GM12892 (cell line): ENCODE measurements at regions not wholly inside any gene's neighbourhood (a gene's known extent, or its start where the extent isn't known, plus 50 kb on each side); places are given as distances from the start of the nearest gene placed in this dataset.

Experiments used
- DNase-seq: peaks from one replicate; pipeline ENCODE4 v3.0.0; 2011; ENCODE audit not compliant: insufficient read length
- FAIRE-seq: peaks from 2 replicates; lab custom pipeline; 2011; peaks lifted over from hg19 to GRCh38; lab: Jason Lieb, UNC
- POLR2A ChIP-seq: IDR thresholded peaks from 2 replicates; pipeline ENCODE4 v1.6.1; 2011; ENCODE audit warnings: low read depth, low read length, control low read depth
- POLR2AphosphoS5 ChIP-seq: IDR thresholded peaks from 2 replicates; pipeline ENCODE4 v1.6.1; 2011; ENCODE audit warnings: low read depth, low read length, control low read depth
- TAF1 ChIP-seq: IDR thresholded peaks from 2 replicates; pipeline ENCODE4 v1.6.1; 2011; ENCODE audit warnings: low read depth, mild to moderate bottlenecking, control low read depth, low read length, borderline replicate concordance

GRCh38 chr7:138369797-138370196 lies 90.3 kb upstream of the TRIM24 start:
- DNase-seq (no peak), FAIRE-seq (no peak)
- TF ChIP-seq TAF1: no peak
- TF ChIP-seq POLR2AphosphoS5: no peak
- TF ChIP-seq POLR2A: no peak

- TF ChIP-seq POLR2AphosphoS5 (no peak), TAF1 (no peak), POLR2A (no peak)
- FAIRE-seq (no peak), DNase-seq (no peak)
These were observed 89.1 kb upstream of the TRIM24 start for GRCh38 chr7:138370956-138371355.

- DNase-seq (no peak), FAIRE-seq (no peak)
- TF ChIP-seq TAF1: no peak
- TF ChIP-seq POLR2AphosphoS5: no peak
- TF ChIP-seq POLR2A: no peak
These were observed 85.9 kb upstream of the TRIM24 start for GRCh38 chr7:138374119-138374693.

DNA sequence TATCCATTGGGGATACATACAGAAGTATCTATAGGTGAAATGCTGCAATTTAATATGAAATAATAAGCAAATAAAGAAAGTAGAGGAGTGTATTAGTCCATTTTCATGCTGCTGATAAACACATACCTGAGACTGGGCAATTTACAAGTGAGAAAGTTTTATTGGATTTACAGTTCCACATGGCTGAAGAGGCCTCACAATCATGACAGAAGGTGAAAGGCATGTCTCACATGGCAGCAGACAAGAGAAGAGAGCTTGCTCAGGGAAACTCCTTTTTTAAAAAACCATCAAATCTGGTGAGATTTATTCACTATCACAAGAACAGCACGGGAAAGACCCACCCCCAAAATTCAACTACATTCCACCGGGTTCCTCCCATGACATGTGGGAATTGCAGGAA lies 82.8 kb upstream of the TRIM24 start:
- DNase-seq (no peak), FAIRE-seq (no peak)
- TF ChIP-seq TAF1 (no peak), POLR2A (no peak), POLR2AphosphoS5 (no peak)

GRCh38 chr7:138378741-138379559 lies 81.1 kb upstream of the TRIM24 start:
- TF ChIP-seq POLR2AphosphoS5 (no peak), TAF1 (no peak), POLR2A (no peak)
- DNase-seq (no peak), FAIRE-seq (no peak)

DNA sequence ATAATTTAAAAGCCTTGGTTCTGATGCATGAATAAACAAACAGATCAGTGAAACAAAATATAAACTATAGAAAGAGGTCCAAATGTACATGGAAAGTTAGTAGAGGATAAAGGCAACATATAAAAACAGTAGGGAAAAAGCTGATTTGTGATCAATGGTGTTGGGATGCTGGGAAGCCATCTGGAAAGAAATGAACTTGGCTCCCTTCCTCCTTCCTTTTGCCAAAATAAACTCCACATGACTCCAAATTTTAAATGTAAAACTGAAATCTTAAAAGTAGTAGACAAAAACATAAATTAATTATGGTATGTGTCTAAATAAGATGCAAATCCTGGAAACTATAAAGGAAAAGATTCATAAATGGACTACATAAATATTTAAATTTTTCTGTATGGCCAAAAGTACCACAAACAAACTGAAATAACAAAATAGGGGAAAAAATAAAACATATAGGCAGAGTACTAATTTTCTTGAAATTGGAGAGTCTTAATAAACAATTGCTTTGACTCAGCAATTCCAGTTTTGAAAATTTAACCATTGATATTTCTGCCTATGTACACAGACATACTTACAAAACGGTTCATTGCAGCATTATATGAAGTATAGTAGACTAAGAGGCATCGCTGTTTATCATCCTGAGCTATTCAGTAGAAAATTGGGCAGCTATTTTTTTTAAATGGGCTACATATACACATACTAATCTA lies 77.0 kb upstream of the TRIM24 start:
- FAIRE-seq (no peak), DNase-seq (no peak)
- TF ChIP-seq POLR2AphosphoS5: no peak
- TF ChIP-seq TAF1: no peak
- TF ChIP-seq POLR2A: no peak

DNA sequence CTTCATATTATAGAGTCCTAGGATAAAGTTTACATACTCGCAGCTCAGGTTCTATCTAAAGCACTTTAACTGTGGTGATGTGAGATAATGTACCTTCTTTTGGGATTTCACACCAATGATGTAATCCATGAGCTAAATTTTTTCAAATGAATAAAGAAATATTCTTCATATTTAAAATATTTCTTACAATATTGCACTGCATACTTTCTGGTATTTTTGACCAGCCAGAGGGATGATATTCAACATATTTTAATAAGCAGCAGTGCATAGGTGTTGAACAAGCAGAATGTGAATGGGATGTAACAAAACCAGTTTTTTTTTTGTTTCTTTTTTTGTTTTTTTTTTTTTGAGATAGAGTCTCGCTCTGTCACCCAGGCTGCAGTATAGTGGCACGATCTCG lies 73.2 kb upstream of the TRIM24 start:
- no peak for DNase-seq
- FAIRE-seq: no peak
- no peak for TF ChIP-seq POLR2A
- TF ChIP-seq TAF1: no peak
- TF ChIP-seq POLR2AphosphoS5: no peak

DNA sequence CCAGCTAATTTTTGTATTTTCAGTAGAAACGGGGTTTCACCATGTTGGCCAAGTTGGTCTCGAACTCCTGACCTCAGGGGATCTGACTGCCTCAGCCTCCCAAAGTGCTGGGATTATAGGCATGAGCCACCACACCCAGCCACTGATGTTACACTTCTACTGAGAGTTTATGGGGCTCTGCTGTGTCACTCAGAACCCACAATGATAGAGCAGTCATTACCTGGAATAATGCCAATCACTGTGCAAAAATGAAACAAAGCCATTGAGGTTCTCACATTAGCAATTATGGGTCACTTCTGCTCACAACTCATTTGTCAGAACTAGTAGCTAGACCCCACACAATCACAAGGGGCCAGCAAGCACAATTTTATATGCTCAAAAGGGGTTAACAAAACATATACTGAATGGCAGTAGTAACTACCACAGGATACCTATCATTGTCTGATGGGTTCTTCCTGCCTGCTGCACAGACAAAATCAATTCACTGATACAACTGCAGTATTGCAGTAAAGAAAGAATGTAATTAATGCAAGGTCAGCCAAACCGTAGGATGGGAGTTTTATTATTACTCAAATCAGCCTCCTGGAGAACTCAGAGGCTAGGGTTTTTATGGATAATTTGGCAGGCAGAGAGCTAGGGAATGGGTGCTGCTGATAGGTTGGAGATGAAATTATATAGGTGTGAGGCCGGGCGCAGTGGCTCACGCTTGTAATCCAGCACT lies 72.1 kb upstream of the TRIM24 start:
- FAIRE-seq (no peak), DNase-seq (no peak)
- no peak for TF ChIP-seq POLR2A
- TF ChIP-seq POLR2AphosphoS5: no peak
- TF ChIP-seq TAF1: no peak

GRCh38 chr7:138388673-138389491 lies 71.2 kb upstream of the TRIM24 start:
- TF ChIP-seq POLR2A (no peak), POLR2AphosphoS5 (no peak), TAF1 (no peak)
- FAIRE-seq (no peak), DNase-seq (no peak)

DNA sequence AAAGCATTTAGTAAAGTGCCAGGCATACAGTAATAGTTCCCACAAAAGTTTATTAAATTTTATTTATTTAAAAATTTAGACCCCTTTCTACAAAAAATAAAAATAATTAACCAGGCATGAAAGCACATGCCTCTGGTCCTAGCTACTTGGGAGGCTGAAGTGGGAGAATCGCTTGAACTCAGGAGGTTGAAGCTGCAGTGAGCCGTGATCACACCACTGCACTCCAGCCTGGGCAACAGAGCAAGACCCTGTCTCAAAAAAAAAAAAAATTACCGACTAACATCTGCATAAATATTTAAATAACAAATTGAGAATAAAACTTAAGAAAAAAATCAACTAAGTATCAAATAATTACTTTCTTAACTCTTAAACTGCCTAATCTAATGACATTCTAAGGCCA lies 64.3 kb upstream of the TRIM24 start:
- no peak for TF ChIP-seq POLR2A
- DNase-seq (no peak), FAIRE-seq (no peak)
